ENCODE measurements at regions not wholly inside any gene's neighbourhood (a gene's known extent, or its start where the extent isn't known, plus 50 kb on each side); places are given as distances from the start of the nearest gene placed in this dataset.

- DNase-seq (ENCODE audit: low read depth) = no peak
- no peak for TF ChIP-seq CTCF (conservative IDR thresholded peaks at IDR 0.05; ENCODE audit: low read length)
- H3K4me3 ChIP-seq (ENCODE audit: low read length) = no peak overlapping the region
These were observed 77.2 kb upstream of the DHRSX start for GRCh38 chrX:2577844-2578466.

GRCh38 chrX:2576793-2577192 is 76.0 kb upstream of the DHRSX start:
- DNase-seq (ENCODE audit: low read depth) = no peak
- TF ChIP-seq CTCF (conservative IDR thresholded peaks at IDR 0.05; ENCODE audit: low read length) = no peak
- H3K4me3 ChIP-seq (ENCODE audit: low read length) = no peak overlapping the region

GRCh38 chrX:2574271-2574670 is 73.5 kb upstream of the DHRSX start:
- TF ChIP-seq CTCF (conservative IDR thresholded peaks at IDR 0.05; ENCODE audit: low read length) = no peak
- DNase-seq (ENCODE audit: low read depth) = no peak
- no peak overlapping the region for H3K4me3 ChIP-seq (ENCODE audit: low read length)

GRCh38 chrX:2572740-2573139 is 72.0 kb upstream of the DHRSX start:
- no peak for DNase-seq (ENCODE audit: low read depth)
- H3K4me3 ChIP-seq (ENCODE audit: low read length) = no peak overlapping the region
- TF ChIP-seq CTCF (conservative IDR thresholded peaks at IDR 0.05; ENCODE audit: low read length) = no peak

- no peak overlapping the region for H3K4me3 ChIP-seq (ENCODE audit: low read length)
- no peak for DNase-seq (ENCODE audit: low read depth)
- TF ChIP-seq CTCF (conservative IDR thresholded peaks at IDR 0.05; ENCODE audit: low read length) = no peak
These were observed 67.3 kb upstream of the DHRSX start for GRCh38 chrX:2568125-2568524.

- no peak overlapping the region for H3K4me3 ChIP-seq (ENCODE audit: low read length)
- DNase-seq (ENCODE audit: low read depth) = no peak
- TF ChIP-seq CTCF (conservative IDR thresholded peaks at IDR 0.05; ENCODE audit: low read length) = no peak
These were observed 65.3 kb upstream of the DHRSX start for GRCh38 chrX:2566055-2566454.

- TF ChIP-seq CTCF (conservative IDR thresholded peaks at IDR 0.05; ENCODE audit: low read length) = no peak
- no peak for DNase-seq (ENCODE audit: low read depth)
- no peak overlapping the region for H3K4me3 ChIP-seq (ENCODE audit: low read length)
These were observed 60.7 kb upstream of the DHRSX start for GRCh38 chrX:2561456-2561855.
